ENCODE measurements at regions not wholly inside any gene's neighbourhood (a gene's known extent, or its start where the extent isn't known, plus 50 kb on each side); places are given as distances from the start of the nearest gene placed in this dataset.

DNA sequence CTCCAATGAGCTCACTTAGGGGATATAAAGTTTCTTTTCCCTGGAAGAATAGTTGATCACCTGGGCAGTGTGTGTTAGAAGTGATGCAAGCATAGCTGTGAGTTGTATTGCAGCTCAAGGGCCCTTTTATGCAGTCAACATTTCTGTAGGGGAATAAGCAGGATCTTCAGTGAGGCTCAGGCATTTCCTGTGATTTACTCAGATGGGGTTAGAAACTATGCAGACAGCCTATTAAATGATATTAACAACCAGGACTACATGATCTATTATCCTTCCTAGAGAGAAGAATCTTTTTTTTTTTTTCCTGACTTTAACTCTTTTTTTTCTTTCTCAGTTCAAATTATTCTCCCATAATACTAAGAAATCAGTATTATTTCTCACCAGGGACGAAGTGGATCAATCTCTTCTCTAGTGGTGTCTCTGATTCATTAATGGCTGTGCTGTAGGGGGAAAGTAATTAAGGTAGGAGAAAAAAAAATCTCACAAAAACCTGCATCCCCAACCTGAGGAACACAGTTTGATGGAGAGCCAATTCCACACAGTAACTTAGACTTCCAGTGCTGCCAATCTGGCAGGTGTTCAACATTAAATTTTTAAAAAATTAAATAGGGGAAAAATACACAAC, 126.4 kb upstream of the SLC10A2 start:
- TF ChIP-seq, protein P1, sequence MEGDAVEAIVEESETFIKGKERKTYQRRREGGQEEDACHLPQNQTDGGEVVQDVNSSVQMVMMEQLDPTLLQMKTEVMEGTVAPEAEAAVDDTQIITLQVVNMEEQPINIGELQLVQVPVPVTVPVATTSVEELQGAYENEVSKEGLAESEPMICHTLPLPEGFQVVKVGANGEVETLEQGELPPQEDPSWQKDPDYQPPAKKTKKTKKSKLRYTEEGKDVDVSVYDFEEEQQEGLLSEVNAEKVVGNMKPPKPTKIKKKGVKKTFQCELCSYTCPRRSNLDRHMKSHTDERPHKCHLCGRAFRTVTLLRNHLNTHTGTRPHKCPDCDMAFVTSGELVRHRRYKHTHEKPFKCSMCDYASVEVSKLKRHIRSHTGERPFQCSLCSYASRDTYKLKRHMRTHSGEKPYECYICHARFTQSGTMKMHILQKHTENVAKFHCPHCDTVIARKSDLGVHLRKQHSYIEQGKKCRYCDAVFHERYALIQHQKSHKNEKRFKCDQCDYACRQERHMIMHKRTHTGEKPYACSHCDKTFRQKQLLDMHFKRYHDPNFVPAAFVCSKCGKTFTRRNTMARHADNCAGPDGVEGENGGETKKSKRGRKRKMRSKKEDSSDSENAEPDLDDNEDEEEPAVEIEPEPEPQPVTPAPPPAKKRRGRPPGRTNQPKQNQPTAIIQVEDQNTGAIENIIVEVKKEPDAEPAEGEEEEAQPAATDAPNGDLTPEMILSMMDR (IDR thresholded peaks at IDR 0.05; ENCODE audit: insufficient read depth, low read depth, low read length) = no peak
- no peak for DNase-seq (ENCODE audit: low read depth)
- Histone ChIP-seq H3K27me3 (ENCODE audit: control insufficient read depth, insufficient read depth, low read length) (no peaks in the 10 kb centered on the region), H3K36me3 (ENCODE audit: control insufficient read depth, insufficient read depth, low read length) (no peaks in the 10 kb centered on the region), H3K4me3 (ENCODE audit: low read depth, low read length) (no peak overlapping the region)
- ChIA-PET CTCF (no interaction called here), POLR2A (no interaction called here)

DNA sequence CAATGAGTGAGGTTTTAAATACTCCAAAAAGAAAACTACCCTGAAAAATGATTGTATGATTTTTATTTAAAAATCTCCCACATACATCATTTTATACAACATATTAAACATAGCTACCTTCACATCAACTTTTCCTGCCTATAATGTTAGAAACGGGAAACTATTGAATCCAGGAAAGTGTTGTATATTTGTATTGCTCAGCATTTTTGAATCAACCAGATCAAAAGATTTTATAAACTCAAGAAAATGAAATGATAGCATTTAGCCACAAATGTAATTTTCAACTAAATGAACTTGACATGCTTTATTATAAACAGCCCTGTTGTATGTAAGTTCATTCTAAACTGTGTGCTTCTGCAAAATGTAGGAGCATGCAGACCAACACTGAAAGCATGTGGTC, 124.6 kb upstream of the SLC10A2 start:
- DNase-seq (ENCODE audit: low read depth) = no peak
- Histone ChIP-seq H3K36me3 (ENCODE audit: control insufficient read depth, insufficient read depth, low read length) (no peaks in the 10 kb centered on the region), H3K4me3 (ENCODE audit: low read depth, low read length) (no peak overlapping the region), H3K27me3 (ENCODE audit: control insufficient read depth, insufficient read depth, low read length) (no peaks in the 10 kb centered on the region)
- ChIA-PET POLR2A (no interaction called here), CTCF (no interaction called here)
- TF ChIP-seq, protein P1 (IDR thresholded peaks at IDR 0.05; ENCODE audit: insufficient read depth, low read depth, low read length) = no peak

DNA sequence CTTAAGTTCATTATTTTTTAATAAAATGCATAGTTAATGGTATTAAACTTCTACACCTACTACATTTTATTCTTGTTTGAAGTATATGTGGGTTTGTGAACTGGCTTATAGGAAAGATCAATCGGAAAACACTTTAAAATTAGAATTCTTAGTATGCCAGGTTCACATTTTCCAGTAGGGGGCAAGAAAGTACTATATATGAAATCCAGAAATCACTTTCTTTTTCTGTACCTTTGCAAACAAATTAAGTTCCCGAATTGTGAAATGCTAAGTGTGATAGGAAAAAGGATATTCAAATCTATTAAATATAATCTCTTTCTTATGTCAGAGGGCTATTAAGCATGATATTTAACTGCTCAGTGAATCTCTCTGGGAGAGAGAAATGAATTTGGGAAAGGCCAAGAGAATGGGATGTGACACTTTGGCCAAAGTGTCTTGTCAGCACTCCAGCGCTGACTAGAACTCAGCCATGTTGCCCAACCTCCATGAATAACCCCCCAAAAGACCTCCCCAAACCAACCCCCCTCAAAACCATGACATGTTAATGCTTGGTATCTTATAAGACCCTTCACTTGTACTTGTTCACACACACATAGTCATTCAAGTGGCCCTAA, 122.6 kb upstream of the SLC10A2 start:
- Histone ChIP-seq H3K36me3 (ENCODE audit: control insufficient read depth, insufficient read depth, low read length) (no peaks in the 10 kb centered on the region), H3K4me3 (ENCODE audit: low read depth, low read length) (no peak overlapping the region), H3K27me3 (ENCODE audit: control insufficient read depth, insufficient read depth, low read length) (no peaks in the 10 kb centered on the region)
- TF ChIP-seq, protein P1 (IDR thresholded peaks at IDR 0.05; ENCODE audit: insufficient read depth, low read depth, low read length) = peak; percentile 30
- CTCF ChIA-PET = interaction anchor here (0.5 to 0.9 kb wide), 2 partner anchors 11 to 603 kb away, joined by 3 to 4 read pairs; no protein-coding TSS in a partner anchor
- no peak for DNase-seq (ENCODE audit: low read depth)
- POLR2A ChIA-PET = no interaction called here

DNA sequence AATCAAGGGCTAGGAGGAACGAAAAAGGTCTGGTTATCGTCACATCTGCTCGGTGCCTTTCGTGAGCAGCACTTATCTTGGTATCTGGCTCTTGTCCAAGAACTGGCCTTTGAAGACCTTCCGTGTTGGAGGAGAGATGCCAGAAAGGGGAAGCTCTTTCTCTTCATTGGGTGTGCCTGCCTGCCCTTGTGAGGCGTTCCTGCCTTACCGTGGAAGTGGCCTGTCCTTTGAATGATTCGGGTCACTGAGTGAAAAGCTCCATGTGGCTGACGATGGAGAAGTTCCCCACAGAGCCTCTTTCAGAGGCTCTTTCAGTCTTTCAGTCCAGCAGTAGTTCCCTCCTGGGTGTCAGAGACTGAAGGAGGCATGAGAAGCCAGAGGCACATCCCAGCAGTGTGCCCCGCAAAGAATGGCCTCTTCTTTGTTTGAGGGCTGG, 121.5 kb upstream of the SLC10A2 start:
- DNase-seq (ENCODE audit: low read depth) = no peak
- no peaks in the 10 kb centered on the region for H3K27me3 ChIP-seq (ENCODE audit: control insufficient read depth, insufficient read depth, low read length)
- TF ChIP-seq, protein P1 (IDR thresholded peaks at IDR 0.05; ENCODE audit: insufficient read depth, low read depth, low read length) = no peak
- POLR2A ChIA-PET = no interaction called here
- CTCF ChIA-PET = no interaction called here
- no peaks in the 10 kb centered on the region for H3K36me3 ChIP-seq (ENCODE audit: control insufficient read depth, insufficient read depth, low read length)
- H3K4me3 ChIP-seq (ENCODE audit: low read depth, low read length) = no peak overlapping the region

DNA sequence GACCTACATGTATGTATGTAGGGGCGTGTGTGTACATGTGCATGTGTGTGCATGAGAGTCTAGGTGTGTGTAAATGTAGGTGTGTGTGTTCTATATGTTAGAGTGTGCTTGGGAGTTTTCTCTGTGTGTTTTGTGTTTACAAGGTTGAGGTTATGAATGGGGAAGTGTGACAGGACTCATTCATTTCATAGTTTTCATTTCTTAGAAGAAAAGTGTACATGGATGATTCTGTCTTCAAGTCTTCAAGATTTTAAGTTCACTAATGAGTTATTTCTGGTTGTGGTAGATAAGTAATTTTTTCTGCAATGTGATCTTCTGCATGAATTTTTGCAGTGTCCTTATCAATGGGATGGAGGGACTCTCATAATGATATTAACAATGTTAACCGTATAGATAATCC, 118.2 kb upstream of the SLC10A2 start:
- H3K27me3 ChIP-seq (ENCODE audit: control insufficient read depth, insufficient read depth, low read length) = no peaks in the 10 kb centered on the region
- H3K36me3 ChIP-seq (ENCODE audit: control insufficient read depth, insufficient read depth, low read length) = no peaks in the 10 kb centered on the region
- CTCF ChIA-PET = no interaction called here
- H3K4me3 ChIP-seq (ENCODE audit: low read depth, low read length) = no peak overlapping the region
- DNase-seq (ENCODE audit: low read depth) = no peak
- POLR2A ChIA-PET = no interaction called here
- TF ChIP-seq, protein P1 (IDR thresholded peaks at IDR 0.05; ENCODE audit: insufficient read depth, low read depth, low read length) = no peak

All from BJ (cell line).